Central memory CD8-positive, alpha-beta T cell (primary cell): ENCODE measurements at regions not wholly inside any gene's neighbourhood (a gene's known extent, or its start where the extent isn't known, plus 50 kb on each side); places are given as distances from the start of the nearest gene placed in this dataset.
"Not testable (repeated sequence)": the region's sequence is repeated elsewhere in the genome, so short reads cannot be mapped to it uniquely, and the experiment has no call there.

Experiments
- ATAC-seq: fragments of 150-1000 bp; cut with Tn5 transposase; replicated peaks from 2 replicates; pipeline ENCODE4 v1.10.0; 2022; ENCODE audit warnings: mild to moderate bottlenecking, moderate FRiP score, moderate number of reproducible peaks; ENCODE audit not compliant: poor library complexity, severe bottlenecking; ENCODE audit errors: extremely low read depth
- DNase-seq, 2 donors: peaks; one replicate each; pipeline ENCODE4 v3.0.0; 2021; ENCODE audit warnings: low spot score in 2 of 2
- H3K27ac Mint-ChIP-seq: one replicate; pipeline ENCODE4 v1.8.0; 2022; ENCODE audit warnings: low read depth, mild to moderate bottlenecking, moderate library complexity, mixed read lengths
- H3K27me3 Mint-ChIP-seq: one replicate; pipeline ENCODE4 v1.8.0; 2022; ENCODE audit warnings: mixed read lengths
- H3K36me3 Mint-ChIP-seq: one replicate; pipeline ENCODE4 v1.8.0; 2022; ENCODE audit warnings: mild to moderate bottlenecking, moderate library complexity, mixed read lengths; ENCODE audit not compliant: insufficient read depth
- H3K4me1 Mint-ChIP-seq: one replicate; pipeline ENCODE4 v1.8.0; 2022; ENCODE audit warnings: mixed read lengths
- H3K4me3 Mint-ChIP-seq: one replicate; pipeline ENCODE4 v1.8.0; 2022; ENCODE audit warnings: mild to moderate bottlenecking, moderate library complexity, mixed read lengths
- H3K9me3 Mint-ChIP-seq: one replicate; pipeline ENCODE4 v1.8.0; 2022; ENCODE audit warnings: mixed read lengths

GRCh38 chr20:56710577-56710976 is 81.5 kb downstream of the TFAP2C start:
- ATAC-seq, H3K4me3 Mint-ChIP-seq, DNase-seq, H3K4me1 Mint-ChIP-seq, H3K27me3 Mint-ChIP-seq, H3K27ac Mint-ChIP-seq, H3K36me3 Mint-ChIP-seq, H3K9me3 Mint-ChIP-seq: not testable (repeated sequence)

GRCh38 chr20:56711018-56711417 is 81.9 kb downstream of the TFAP2C start:
- Mint-ChIP-seq H3K9me3 (no peaks in the 10 kb centered on the region), H3K27me3 (no peaks in the 10 kb centered on the region), H3K36me3 (no peaks in the 10 kb centered on the region), H3K27ac (no peak overlapping the region), H3K4me3 (no peak overlapping the region), H3K4me1 (no peaks in the 10 kb centered on the region)
- DNase-seq (no peak), ATAC-seq (no peak)

GRCh38 chr20:56715309-56715708 is 86.2 kb downstream of the TFAP2C start:
- Mint-ChIP-seq H3K4me1 (no peaks in the 10 kb centered on the region), H3K27me3 (no peaks in the 10 kb centered on the region), H3K27ac (peak overlapping the region; percentile 2), H3K9me3 (no peaks in the 10 kb centered on the region), H3K4me3 (no peak overlapping the region), H3K36me3 (no peaks in the 10 kb centered on the region)
- ATAC-seq, result no peak
- no peak for DNase-seq

- H3K36me3 Mint-ChIP-seq, result no peaks in the 10 kb centered on the region
- no peaks in the 10 kb centered on the region for H3K27me3 Mint-ChIP-seq
- no peaks in the 10 kb centered on the region for H3K9me3 Mint-ChIP-seq
- H3K27ac Mint-ChIP-seq, result peak overlapping the region; percentile 2
- ATAC-seq, result no peak
- H3K4me3 Mint-ChIP-seq, result no peak overlapping the region
- no peak for DNase-seq
- no peaks in the 10 kb centered on the region for H3K4me1 Mint-ChIP-seq
Observed at GRCh38 chr20:56715902-56716519, 86.9 kb downstream of the TFAP2C start.

- Mint-ChIP-seq H3K27me3 (no peaks in the 10 kb centered on the region), H3K9me3 (no peaks in the 10 kb centered on the region), H3K36me3 (no peaks in the 10 kb centered on the region), H3K4me1 (no peaks in the 10 kb centered on the region), H3K27ac (no peak overlapping the region), H3K4me3 (no peak overlapping the region)
- ATAC-seq (no peak), DNase-seq (no peak)
Observed at GRCh38 chr20:56716806-56717205, 87.7 kb downstream of the TFAP2C start.

- Mint-ChIP-seq H3K27me3 (no peaks in the 10 kb centered on the region), H3K4me1 (no peaks in the 10 kb centered on the region), H3K4me3 (no peak overlapping the region), H3K36me3 (no peaks in the 10 kb centered on the region), H3K9me3 (no peaks in the 10 kb centered on the region), H3K27ac (no peak overlapping the region)
- DNase-seq (no peak), ATAC-seq (no peak)
Observed at GRCh38 chr20:56718816-56719215, 89.7 kb downstream of the TFAP2C start.

GRCh38 chr20:56720620-56721213 is 91.6 kb downstream of the TFAP2C start:
- Mint-ChIP-seq H3K4me3 (no peak overlapping the region), H3K27me3 (peaks cover 16% of the 10 kb centered on the region), H3K27ac (no peak overlapping the region), H3K36me3 (no peaks in the 10 kb centered on the region), H3K9me3 (peaks cover 4% of the 10 kb centered on the region), H3K4me1 (no peaks in the 10 kb centered on the region)
- ATAC-seq (no peak), DNase-seq (no peak)

- Mint-ChIP-seq H3K4me1 (no peaks in the 10 kb centered on the region), H3K27ac (no peak overlapping the region), H3K27me3 (peaks cover 19% of the 10 kb centered on the region), H3K9me3 (peaks cover 5% of the 10 kb centered on the region), H3K36me3 (no peaks in the 10 kb centered on the region), H3K4me3 (no peak overlapping the region)
- no peak for DNase-seq
- no peak for ATAC-seq
Observed at GRCh38 chr20:56722042-56722441, 92.9 kb downstream of the TFAP2C start.

- no peak for ATAC-seq
- Mint-ChIP-seq H3K4me3 (no peak overlapping the region), H3K4me1 (no peaks in the 10 kb centered on the region), H3K36me3 (no peaks in the 10 kb centered on the region), H3K9me3 (peaks cover 5% of the 10 kb centered on the region), H3K27ac (no peak overlapping the region), H3K27me3 (peaks cover 19% of the 10 kb centered on the region)
- no peak for DNase-seq
Observed at GRCh38 chr20:56723331-56723730, 94.2 kb downstream of the TFAP2C start.

- Mint-ChIP-seq H3K27me3 (peaks cover 19% of the 10 kb centered on the region), H3K9me3 (peaks cover 5% of the 10 kb centered on the region), H3K4me3 (no peak overlapping the region), H3K27ac (no peak overlapping the region), H3K4me1 (no peaks in the 10 kb centered on the region), H3K36me3 (no peaks in the 10 kb centered on the region)
- DNase-seq, result no peak
- ATAC-seq, result no peak
Observed at GRCh38 chr20:56724241-56724757, 95.2 kb downstream of the TFAP2C start.

GRCh38 chr20:56730003-56730402 is 100.9 kb downstream of the TFAP2C start:
- no peaks in the 10 kb centered on the region for H3K36me3 Mint-ChIP-seq
- H3K9me3 Mint-ChIP-seq, result peaks cover 5% of the 10 kb centered on the region
- H3K4me1 Mint-ChIP-seq, result no peaks in the 10 kb centered on the region
- no peak for DNase-seq
- H3K27me3 Mint-ChIP-seq, result peaks cover 12% of the 10 kb centered on the region
- no peak for ATAC-seq
- no peak overlapping the region for H3K27ac Mint-ChIP-seq
- no peak overlapping the region for H3K4me3 Mint-ChIP-seq

- Mint-ChIP-seq H3K4me1 (no peaks in the 10 kb centered on the region), H3K27me3 (peaks cover 12% of the 10 kb centered on the region), H3K9me3 (no peaks in the 10 kb centered on the region), H3K36me3 (no peaks in the 10 kb centered on the region), H3K27ac (no peak overlapping the region), H3K4me3 (no peak overlapping the region)
- ATAC-seq (no peak), DNase-seq (no peak)
Observed at GRCh38 chr20:56730996-56731395, 101.9 kb downstream of the TFAP2C start.

GRCh38 chr20:56731476-56731875 is 102.4 kb downstream of the TFAP2C start:
- H3K27me3 Mint-ChIP-seq, result peaks cover 17% of the 10 kb centered on the region
- ATAC-seq, result no peak

More at GRCh38 chr20:56731476-56731875, 102.4 kb downstream of the TFAP2C start:
- Mint-ChIP-seq H3K36me3 (no peaks in the 10 kb centered on the region), H3K27ac (no peak overlapping the region), H3K4me3 (no peak overlapping the region), H3K9me3 (no peaks in the 10 kb centered on the region), H3K4me1 (no peaks in the 10 kb centered on the region)
- DNase-seq, result no peak
